HCT116 (cell line): ENCODE measurements at regions not wholly inside any gene's neighbourhood (a gene's known extent, or its start where the extent isn't known, plus 50 kb on each side); places are given as distances from the start of the nearest gene placed in this dataset.

ENCODE experiments used
- ATAC-seq: fragments of 200-7000 bp; cut with Tn5 transposase; 2 replicates; pipeline ENCODE4 v1.9.1; 2020; ENCODE audit warnings: mild to moderate bottlenecking, moderate library complexity
- BruUV-seq: library from RNA; stranded (reverse); fragments of 400-500 nt; replicated peaks from 2 replicates; lab custom pipeline; 2021; lab: Mats Ljungman, UMichigan
- CTCF ChIA-PET: fragments of 300-600 bp; sonication (Branson Sonifier 250); formaldehyde crosslinking; loops from one replicate; lab custom pipeline; 2021; ENCODE audit warnings: antibody characterized with exemption; lab: Charles Lee
- POLR2A ChIA-PET: fragments of 300-600, 350-600 bp; sonication (Branson Sonifier 250); formaldehyde crosslinking; loops from one replicate; lab custom pipeline; 2021; ENCODE audit warnings: antibody characterized with exemption; lab: Charles Lee
- RAD21 ChIA-PET, 2 experiments: fragments of 300-600 bp; sonication (Branson Sonifier 250); formaldehyde crosslinking; loops; one replicate each; lab custom pipeline; 2023; ENCODE audit warnings: low total read pairs in 2 of 2; ENCODE audit not compliant: uncharacterized antibody in 2 of 2, unreplicated experiment in 2 of 2, low non-redundant PET in 1 of 2; lab: Charles Lee
- DNase-seq: peaks from one replicate; pipeline ENCODE4 v3.0.0-alpha.2; 2010; ENCODE audit warnings: low read depth, low spot score
- H2AFZ ChIP-seq: fragments of 200-600 bp; shearing (Covaris generic), sonication (generic); 2 replicates; pipeline ENCODE4 v1.6.1; 2017; ENCODE audit warnings: low read depth, mixed run types, mixed read lengths, antibody characterized with exemption, low read length; ENCODE audit not compliant: poor library complexity, severe bottlenecking
- H3K27ac ChIP-seq: 2 replicates; pipeline ENCODE4 v1.5.1; 2012; ENCODE audit warnings: low read depth, low read length
- H3K27me3 ChIP-seq: fragments of 200-600 bp; sonication (generic); 2 replicates; pipeline ENCODE4 v1.6.1; 2016; ENCODE audit warnings: mixed run types, low read length, mixed read lengths; ENCODE audit not compliant: insufficient read depth
- H3K36me3 ChIP-seq, 2 experiments: fragments of 200-500 bp in 1 of 2; fragments of 200-600 bp in 1 of 2; sonication (Bioruptor generic) in 1 of 2; sonication (generic) in 1 of 2; 2 replicates each; pipeline versions ENCODE4 v1.5.1 to v1.6.1; 2014 to 2016; ENCODE audit warnings: low read length in 2 of 2, inconsistent platforms in 1 of 2, mixed read lengths in 1 of 2, mixed run types in 1 of 2; ENCODE audit not compliant: insufficient read depth in 2 of 2, control insufficient read depth in 1 of 2
- H3K4me1 ChIP-seq, 2 experiments: fragments of 200-600 bp in 1 of 2; sonication (generic) in 1 of 2; 2 replicates each; pipeline versions ENCODE4 v1.5.1 to v1.6.1; 2012 to 2017; ENCODE audit warnings: low read length in 2 of 2, inconsistent platforms in 1 of 2, mild to moderate bottlenecking in 1 of 2, mixed read lengths in 1 of 2, mixed run types in 1 of 2, moderate library complexity in 1 of 2; ENCODE audit not compliant: insufficient read depth in 2 of 2, control insufficient read depth in 1 of 2
- H3K4me2 ChIP-seq: fragments of 200-600 bp; sonication (generic); 2 replicates; pipeline ENCODE4 v1.6.1; 2017; ENCODE audit warnings: mixed run types, low read length, mixed read lengths
- H3K4me3 ChIP-seq, 2 experiments: fragments of 200-600 bp in 1 of 2; sonication (generic) in 1 of 2; replicated peaks in 1 of 2; 2 replicates each; pipeline ENCODE4 v1.5.1; 2011 to 2016; ENCODE audit warnings: low read length in 2 of 2, control low read depth in 1 of 2, low read depth in 1 of 2, mild to moderate bottlenecking in 1 of 2, mixed read lengths in 1 of 2, mixed run types in 1 of 2
- H3K79me2 ChIP-seq: fragments of 200-600 bp; sonication (generic); 2 replicates; pipeline ENCODE4 v1.6.1; 2017; ENCODE audit warnings: mild to moderate bottlenecking, mixed run types, low read length, moderate library complexity, mixed read lengths; ENCODE audit not compliant: insufficient read depth
- H3K9ac ChIP-seq: fragments of 200-600 bp; sonication (generic); 2 replicates; pipeline ENCODE4 v1.6.1; 2016; ENCODE audit warnings: low read length, mixed read lengths
- H3K9me2 ChIP-seq: fragments of 200-600 bp; sonication (generic), shearing (Covaris generic); 2 replicates; pipeline ENCODE4 v1.6.1; 2017; ENCODE audit warnings: mixed run types, mild to moderate bottlenecking, moderate library complexity; ENCODE audit not compliant: insufficient read depth
- H3K9me3 ChIP-seq, 2 experiments: fragments of 200-500 bp in 1 of 2; fragments of 200-600 bp in 1 of 2; sonication (Bioruptor generic) in 1 of 2; sonication (generic) in 1 of 2; 2 replicates each; pipeline ENCODE4 v1.6.1; 2014 to 2017; ENCODE audit warnings: low read length in 2 of 2, mixed read lengths in 2 of 2, inconsistent platforms in 1 of 2, low read depth in 1 of 2, mild to moderate bottlenecking in 1 of 2, mixed run types in 1 of 2, moderate library complexity in 1 of 2; ENCODE audit not compliant: control insufficient read depth in 1 of 2, insufficient read depth in 1 of 2
- H4K20me1 ChIP-seq: fragments of 200-600 bp; sonication (generic), shearing (Covaris generic); 2 replicates; pipeline ENCODE4 v1.6.1; 2017; ENCODE audit warnings: mixed run types, mild to moderate bottlenecking, moderate library complexity; ENCODE audit not compliant: insufficient read depth
- CBX3 ChIP-seq: IDR thresholded peaks from 2 replicates; pipeline ENCODE4 v1.6.1; 2012; ENCODE audit warnings: low read depth
- EGR1 ChIP-seq: IDR thresholded peaks from 2 replicates; pipeline ENCODE4 v1.6.1; 2012; ENCODE audit warnings: low read depth
- ELF1 ChIP-seq: IDR thresholded peaks from 2 replicates; pipeline ENCODE4 v1.6.1; 2012; ENCODE audit warnings: low read depth, borderline replicate concordance
- EZH2 ChIP-seq: fragments of 200-600 bp; sonication (generic); IDR thresholded peaks from 2 replicates; pipeline ENCODE4 v1.6.1; 2017; ENCODE audit warnings: antibody characterized with exemption, mixed run types
- FOSL1 ChIP-seq: IDR thresholded peaks from 2 replicates; pipeline ENCODE4 v1.6.1; 2012; ENCODE audit warnings: low read depth
- POLR2A ChIP-seq: IDR thresholded peaks from 2 replicates; pipeline ENCODE4 v1.7.0; 2011; ENCODE audit warnings: borderline replicate concordance; ENCODE audit not compliant: insufficient read depth, insufficient read length; ENCODE audit errors: extremely low read depth
- POLR2AphosphoS5 ChIP-seq: IDR thresholded peaks from 2 replicates; pipeline ENCODE4 v1.6.1; 2011; ENCODE audit warnings: mild to moderate bottlenecking, low read depth, low read length, moderate library complexity
- RAD21 ChIP-seq: IDR thresholded peaks from 2 replicates; pipeline ENCODE4 v1.6.1; 2012; ENCODE audit warnings: low read depth, mild to moderate bottlenecking
- SRF ChIP-seq: IDR thresholded peaks from 2 replicates; pipeline ENCODE4 v1.6.1; 2012; ENCODE audit warnings: low read depth
- TCF7L2 ChIP-seq: IDR thresholded peaks from 2 replicates; pipeline ENCODE4 v1.7.0; 2011; ENCODE audit warnings: borderline replicate concordance, inconsistent platforms; ENCODE audit not compliant: insufficient read depth, insufficient read length; ENCODE audit errors: extremely low read depth
- ZFX ChIP-seq: fragments of 450-650 bp; IDR thresholded peaks from 2 replicates; pipeline ENCODE4 v1.6.1; 2017
- intact Hi-C: fragments of 100-400 bp; cut with micrococcal nuclease; formaldehyde crosslinking; loops from 2 replicates; pipeline ENCODE4 v1.10.0; 2022
- TF ChIP-seq, protein P1 (sequence below): IDR thresholded peaks from 2 replicates; pipeline ENCODE4 v1.6.1; 2012; ENCODE audit warnings: low read depth
- TF ChIP-seq, protein P2 (sequence below), 3 experiments: fragments of 200-600 bp in 1 of 3; sonication (generic) in 1 of 3; IDR thresholded peaks in 2 of 3; conservative IDR thresholded peaks in 1 of 3; 2 replicates each; pipeline ENCODE4 v1.5.1; 2012 to 2017; ENCODE audit warnings: low read depth in 2 of 3, low read length in 2 of 3, antibody characterized with exemption in 1 of 3, borderline replicate concordance in 1 of 3, control low read depth in 1 of 3, mild to moderate bottlenecking in 1 of 3, mixed read lengths in 1 of 3, mixed run types in 1 of 3, moderate library complexity in 1 of 3; ENCODE audit not compliant: insufficient read depth in 1 of 3
- TF ChIP-seq, protein P3 (sequence below): IDR thresholded peaks from 2 replicates; pipeline ENCODE4 v1.6.1; 2012
- TF ChIP-seq, protein P4 (sequence below): IDR thresholded peaks from 2 replicates; pipeline ENCODE4 v1.6.1; 2011; ENCODE audit warnings: mild to moderate bottlenecking, low read length, moderate library complexity; ENCODE audit not compliant: insufficient replicate concordance; ENCODE audit errors: extremely low read depth

- H3K79me2 ChIP-seq: peaks cover 82% of the 10 kb centered on the region
- no peak overlapping the region for H3K4me3 ChIP-seq
- ChIA-PET CTCF (no interaction called here), RAD21 (interaction anchor here in 1 of 2 experiments (1.0 kb wide), 1 partner anchor 30 kb away, joined by 3 read pairs; no protein-coding TSS in a partner anchor), POLR2A (interaction anchor here (1.3 kb wide), 1 partner anchor 23 kb away, joined by 3 read pairs; no protein-coding TSS in a partner anchor)
- H2AFZ ChIP-seq: no peak overlapping the region
- H3K4me2 ChIP-seq: no peak overlapping the region
- no peaks in the 10 kb centered on the region for H3K9me3 ChIP-seq
- TF ChIP-seq ELF1: no peak
- no peak for TF ChIP-seq ZFX
- TF ChIP-seq, protein P1, sequence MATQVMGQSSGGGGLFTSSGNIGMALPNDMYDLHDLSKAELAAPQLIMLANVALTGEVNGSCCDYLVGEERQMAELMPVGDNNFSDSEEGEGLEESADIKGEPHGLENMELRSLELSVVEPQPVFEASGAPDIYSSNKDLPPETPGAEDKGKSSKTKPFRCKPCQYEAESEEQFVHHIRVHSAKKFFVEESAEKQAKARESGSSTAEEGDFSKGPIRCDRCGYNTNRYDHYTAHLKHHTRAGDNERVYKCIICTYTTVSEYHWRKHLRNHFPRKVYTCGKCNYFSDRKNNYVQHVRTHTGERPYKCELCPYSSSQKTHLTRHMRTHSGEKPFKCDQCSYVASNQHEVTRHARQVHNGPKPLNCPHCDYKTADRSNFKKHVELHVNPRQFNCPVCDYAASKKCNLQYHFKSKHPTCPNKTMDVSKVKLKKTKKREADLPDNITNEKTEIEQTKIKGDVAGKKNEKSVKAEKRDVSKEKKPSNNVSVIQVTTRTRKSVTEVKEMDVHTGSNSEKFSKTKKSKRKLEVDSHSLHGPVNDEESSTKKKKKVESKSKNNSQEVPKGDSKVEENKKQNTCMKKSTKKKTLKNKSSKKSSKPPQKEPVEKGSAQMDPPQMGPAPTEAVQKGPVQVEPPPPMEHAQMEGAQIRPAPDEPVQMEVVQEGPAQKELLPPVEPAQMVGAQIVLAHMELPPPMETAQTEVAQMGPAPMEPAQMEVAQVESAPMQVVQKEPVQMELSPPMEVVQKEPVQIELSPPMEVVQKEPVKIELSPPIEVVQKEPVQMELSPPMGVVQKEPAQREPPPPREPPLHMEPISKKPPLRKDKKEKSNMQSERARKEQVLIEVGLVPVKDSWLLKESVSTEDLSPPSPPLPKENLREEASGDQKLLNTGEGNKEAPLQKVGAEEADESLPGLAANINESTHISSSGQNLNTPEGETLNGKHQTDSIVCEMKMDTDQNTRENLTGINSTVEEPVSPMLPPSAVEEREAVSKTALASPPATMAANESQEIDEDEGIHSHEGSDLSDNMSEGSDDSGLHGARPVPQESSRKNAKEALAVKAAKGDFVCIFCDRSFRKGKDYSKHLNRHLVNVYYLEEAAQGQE: no peak
- no peak for TF ChIP-seq SRF
- TF ChIP-seq, protein P2, sequence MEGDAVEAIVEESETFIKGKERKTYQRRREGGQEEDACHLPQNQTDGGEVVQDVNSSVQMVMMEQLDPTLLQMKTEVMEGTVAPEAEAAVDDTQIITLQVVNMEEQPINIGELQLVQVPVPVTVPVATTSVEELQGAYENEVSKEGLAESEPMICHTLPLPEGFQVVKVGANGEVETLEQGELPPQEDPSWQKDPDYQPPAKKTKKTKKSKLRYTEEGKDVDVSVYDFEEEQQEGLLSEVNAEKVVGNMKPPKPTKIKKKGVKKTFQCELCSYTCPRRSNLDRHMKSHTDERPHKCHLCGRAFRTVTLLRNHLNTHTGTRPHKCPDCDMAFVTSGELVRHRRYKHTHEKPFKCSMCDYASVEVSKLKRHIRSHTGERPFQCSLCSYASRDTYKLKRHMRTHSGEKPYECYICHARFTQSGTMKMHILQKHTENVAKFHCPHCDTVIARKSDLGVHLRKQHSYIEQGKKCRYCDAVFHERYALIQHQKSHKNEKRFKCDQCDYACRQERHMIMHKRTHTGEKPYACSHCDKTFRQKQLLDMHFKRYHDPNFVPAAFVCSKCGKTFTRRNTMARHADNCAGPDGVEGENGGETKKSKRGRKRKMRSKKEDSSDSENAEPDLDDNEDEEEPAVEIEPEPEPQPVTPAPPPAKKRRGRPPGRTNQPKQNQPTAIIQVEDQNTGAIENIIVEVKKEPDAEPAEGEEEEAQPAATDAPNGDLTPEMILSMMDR (IDR thresholded peaks at IDR 0.05 in 2 of 3, conservative IDR thresholded peaks at IDR 0.05 in 1 of 3; ENCODE audit: borderline replicate concordance in 1 of 3, insufficient read depth in 1 of 3, low read depth in 2 of 3, low read length in 2 of 3): no peak
- TF ChIP-seq, protein P3, sequence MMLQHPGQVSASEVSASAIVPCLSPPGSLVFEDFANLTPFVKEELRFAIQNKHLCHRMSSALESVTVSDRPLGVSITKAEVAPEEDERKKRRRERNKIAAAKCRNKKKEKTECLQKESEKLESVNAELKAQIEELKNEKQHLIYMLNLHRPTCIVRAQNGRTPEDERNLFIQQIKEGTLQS: no peak
- TF ChIP-seq CBX3: no peak
- TF ChIP-seq, protein P4, sequence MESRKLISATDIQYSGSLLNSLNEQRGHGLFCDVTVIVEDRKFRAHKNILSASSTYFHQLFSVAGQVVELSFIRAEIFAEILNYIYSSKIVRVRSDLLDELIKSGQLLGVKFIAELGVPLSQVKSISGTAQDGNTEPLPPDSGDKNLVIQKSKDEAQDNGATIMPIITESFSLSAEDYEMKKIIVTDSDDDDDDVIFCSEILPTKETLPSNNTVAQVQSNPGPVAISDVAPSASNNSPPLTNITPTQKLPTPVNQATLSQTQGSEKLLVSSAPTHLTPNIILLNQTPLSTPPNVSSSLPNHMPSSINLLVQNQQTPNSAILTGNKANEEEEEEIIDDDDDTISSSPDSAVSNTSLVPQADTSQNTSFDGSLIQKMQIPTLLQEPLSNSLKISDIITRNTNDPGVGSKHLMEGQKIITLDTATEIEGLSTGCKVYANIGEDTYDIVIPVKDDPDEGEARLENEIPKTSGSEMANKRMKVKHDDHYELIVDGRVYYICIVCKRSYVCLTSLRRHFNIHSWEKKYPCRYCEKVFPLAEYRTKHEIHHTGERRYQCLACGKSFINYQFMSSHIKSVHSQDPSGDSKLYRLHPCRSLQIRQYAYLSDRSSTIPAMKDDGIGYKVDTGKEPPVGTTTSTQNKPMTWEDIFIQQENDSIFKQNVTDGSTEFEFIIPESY: no peak
- no peak for TF ChIP-seq POLR2AphosphoS5
- no peak for TF ChIP-seq TCF7L2
- TF ChIP-seq EGR1: no peak
- no peak for TF ChIP-seq POLR2A
- TF ChIP-seq EZH2: no peak
- no peak for TF ChIP-seq FOSL1
- TF ChIP-seq RAD21: no peak
- DNase-seq (no peak), ATAC-seq (no peak)
- H4K20me1 ChIP-seq: peaks cover 63% of the 10 kb centered on the region
- no peak overlapping the region for H3K9ac ChIP-seq
- intact Hi-C loops: loop anchor here (5.0 kb wide), 1 partner anchor 73 kb away; no protein-coding TSS in a partner anchor
- H3K27me3 ChIP-seq: no peaks in the 10 kb centered on the region
- BruUV-seq: no TSS peak
- no peak overlapping the region for H3K27ac ChIP-seq
- no peaks in the 10 kb centered on the region for H3K9me2 ChIP-seq
- peaks cover 2 to 27% of the 10 kb centered on the region in 2 experiments; a peak in 2 of 4 replicates for H3K36me3 ChIP-seq
- H3K4me1 ChIP-seq: peaks cover 8 to 24% of the 10 kb centered on the region in 2 experiments
These were observed 85.7 kb downstream of the PTPDC1 start for GRCh38 chr9:94169968-94170367.
